ENCODE measurements at regions not wholly inside any gene's neighbourhood (a gene's known extent, or its start where the extent isn't known, plus 50 kb on each side); places are given as distances from the start of the nearest gene placed in this dataset.

DNA sequence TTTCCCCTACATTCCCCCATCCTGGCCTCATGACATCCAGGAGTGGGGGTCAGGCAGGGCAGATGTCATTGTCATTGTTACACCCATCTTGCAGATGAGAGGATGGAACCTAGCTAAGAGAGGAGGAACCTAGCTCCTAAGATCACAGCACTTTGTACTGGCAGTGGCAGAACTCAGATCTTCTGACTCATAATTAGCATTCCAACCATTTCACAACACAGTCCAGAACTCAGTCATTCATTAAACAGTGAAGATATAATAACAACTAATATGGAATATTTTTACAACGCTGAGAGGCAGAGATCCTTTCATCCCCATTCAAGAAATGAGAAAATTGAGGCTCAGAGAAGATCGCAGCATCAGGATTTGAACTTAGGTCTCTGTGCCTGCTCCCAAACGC, 127.8 kb downstream of the CHST1 start:
- no peak for TF ChIP-seq POLR2AphosphoS5 (IDR thresholded peaks at IDR 0.05)
- TF ChIP-seq, protein P1, sequence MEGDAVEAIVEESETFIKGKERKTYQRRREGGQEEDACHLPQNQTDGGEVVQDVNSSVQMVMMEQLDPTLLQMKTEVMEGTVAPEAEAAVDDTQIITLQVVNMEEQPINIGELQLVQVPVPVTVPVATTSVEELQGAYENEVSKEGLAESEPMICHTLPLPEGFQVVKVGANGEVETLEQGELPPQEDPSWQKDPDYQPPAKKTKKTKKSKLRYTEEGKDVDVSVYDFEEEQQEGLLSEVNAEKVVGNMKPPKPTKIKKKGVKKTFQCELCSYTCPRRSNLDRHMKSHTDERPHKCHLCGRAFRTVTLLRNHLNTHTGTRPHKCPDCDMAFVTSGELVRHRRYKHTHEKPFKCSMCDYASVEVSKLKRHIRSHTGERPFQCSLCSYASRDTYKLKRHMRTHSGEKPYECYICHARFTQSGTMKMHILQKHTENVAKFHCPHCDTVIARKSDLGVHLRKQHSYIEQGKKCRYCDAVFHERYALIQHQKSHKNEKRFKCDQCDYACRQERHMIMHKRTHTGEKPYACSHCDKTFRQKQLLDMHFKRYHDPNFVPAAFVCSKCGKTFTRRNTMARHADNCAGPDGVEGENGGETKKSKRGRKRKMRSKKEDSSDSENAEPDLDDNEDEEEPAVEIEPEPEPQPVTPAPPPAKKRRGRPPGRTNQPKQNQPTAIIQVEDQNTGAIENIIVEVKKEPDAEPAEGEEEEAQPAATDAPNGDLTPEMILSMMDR (IDR thresholded peaks at IDR 0.05): no peak
- TF ChIP-seq EP300 (IDR thresholded peaks at IDR 0.05): no peak
- no peak for TF ChIP-seq POLR2A (IDR thresholded peaks at IDR 0.05)
- H3K27ac ChIP-seq: no peak overlapping the region
- H3K27me3 ChIP-seq: peaks cover 0 to 58% (median 0%) of the 10 kb centered on the region in 3 donors
- DNase-seq: no peak
- H3K9me3 ChIP-seq: no peaks in the 10 kb centered on the region
- no peak overlapping the region for H3K4me3 ChIP-seq
- H3K4me1 ChIP-seq: no peaks in the 10 kb centered on the region
- 55 to 76% (median 61%) methylated on average over 3 of the region's 3 CpGs for WGBS, 5 donors
- H3K36me3 ChIP-seq: no peaks in the 10 kb centered on the region
- intact Hi-C loops (cut with DNase I; ENCODE audit: low total_unique reads): no loop called here

DNA sequence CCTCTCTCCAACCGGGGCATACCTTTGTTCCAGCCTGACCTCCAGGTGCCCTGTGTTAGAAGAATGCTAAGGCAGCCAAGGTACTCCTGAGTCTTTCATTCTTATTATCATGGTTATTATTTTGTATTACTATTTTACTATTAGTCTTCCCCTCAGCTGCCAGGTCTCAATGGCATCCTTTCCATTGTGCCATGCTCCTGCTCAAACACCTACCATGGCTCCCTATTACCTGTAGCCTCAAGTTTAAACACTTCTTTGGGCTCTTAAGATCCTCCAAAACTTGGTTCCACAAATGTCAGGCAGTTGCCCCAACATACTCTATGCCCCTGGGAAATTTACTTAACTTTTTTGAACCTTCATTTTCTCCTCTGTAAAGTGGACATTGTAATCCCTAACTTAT, 130.4 kb downstream of the CHST1 start:
- no peak for TF ChIP-seq POLR2AphosphoS5 (IDR thresholded peaks at IDR 0.05)
- TF ChIP-seq, protein P1 (IDR thresholded peaks at IDR 0.05): no peak
- no peak for TF ChIP-seq POLR2A (IDR thresholded peaks at IDR 0.05)
- TF ChIP-seq EP300 (IDR thresholded peaks at IDR 0.05): no peak
- no peaks in the 10 kb centered on the region for H3K9me3 ChIP-seq
- no peak for DNase-seq
- H3K4me3 ChIP-seq: no peak overlapping the region
- H3K27ac ChIP-seq: no peak overlapping the region
- no peaks in the 10 kb centered on the region for H3K36me3 ChIP-seq
- intact Hi-C loops (cut with DNase I; ENCODE audit: low total_unique reads): no loop called here
- peaks cover 0 to 65% (median 3%) of the 10 kb centered on the region in 3 donors for H3K27me3 ChIP-seq
- H3K4me1 ChIP-seq: no peaks in the 10 kb centered on the region
- 45 to 53% (median 48%) methylated on average over 1 of the region's 1 CpG for WGBS, 5 donors

DNA sequence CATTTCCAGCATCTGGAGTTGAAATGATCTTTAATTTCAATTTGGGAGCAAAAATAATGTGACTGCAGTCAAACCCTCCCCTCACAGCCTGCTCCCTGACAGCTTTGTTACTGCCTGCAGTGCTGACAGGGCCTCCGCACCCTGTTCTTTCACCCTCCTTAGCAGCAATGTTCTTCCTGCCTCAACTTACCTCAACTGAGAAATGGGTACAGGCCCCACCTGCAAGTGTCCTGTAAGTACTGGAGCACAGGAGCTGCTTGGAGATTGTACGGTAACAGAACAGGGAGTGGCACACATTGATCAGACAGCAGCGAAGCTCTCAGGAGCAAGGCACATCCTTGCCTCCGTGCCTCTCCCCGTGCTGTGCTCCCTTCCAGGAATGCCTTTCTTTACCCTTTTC, 131.3 kb downstream of the CHST1 start:
- Histone ChIP-seq H3K27me3 (peaks cover 0 to 66% (median 3%) of the 10 kb centered on the region in 3 donors), H3K27ac (no peak overlapping the region), H3K4me3 (no peak overlapping the region), H3K4me1 (no peaks in the 10 kb centered on the region), H3K36me3 (no peaks in the 10 kb centered on the region), H3K9me3 (no peaks in the 10 kb centered on the region)
- DNase-seq: no peak
- TF ChIP-seq, protein P1 (IDR thresholded peaks at IDR 0.05): no peak
- no peak for TF ChIP-seq POLR2A (IDR thresholded peaks at IDR 0.05)
- no peak for TF ChIP-seq POLR2AphosphoS5 (IDR thresholded peaks at IDR 0.05)
- intact Hi-C loops (cut with DNase I; ENCODE audit: low total_unique reads): no loop called here
- 84 to 92% (median 89%) methylated on average over 5 of the region's 5 CpGs for WGBS, 5 donors

DNA sequence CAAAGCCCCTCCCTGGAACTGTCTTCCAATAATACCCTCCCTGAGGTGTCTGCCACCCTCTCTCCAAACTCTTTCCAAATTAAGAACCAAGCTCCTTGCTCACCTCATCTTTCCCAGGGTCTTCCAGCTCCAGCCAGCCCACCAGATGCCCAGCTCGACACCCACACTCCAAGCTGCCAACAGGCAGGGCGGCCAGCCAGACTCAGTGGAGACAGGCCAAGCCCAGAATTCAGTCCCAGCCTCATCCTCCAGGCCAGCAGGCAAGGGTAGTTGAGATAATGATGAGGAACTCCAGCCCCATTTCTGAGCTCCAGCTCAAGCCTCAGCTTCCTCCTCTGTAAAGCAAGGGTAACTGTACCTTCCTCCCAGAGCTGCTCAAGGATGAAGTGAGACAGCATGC, 132.9 kb downstream of the CHST1 start:
- TF ChIP-seq EP300 (IDR thresholded peaks at IDR 0.05): no peak
- TF ChIP-seq POLR2A (IDR thresholded peaks at IDR 0.05): no peak
- no peak for TF ChIP-seq POLR2AphosphoS5 (IDR thresholded peaks at IDR 0.05)
- TF ChIP-seq, protein P1 (IDR thresholded peaks at IDR 0.05): no peak
- no peak for DNase-seq
- Histone ChIP-seq H3K27ac (no peak overlapping the region), H3K9me3 (no peaks in the 10 kb centered on the region), H3K27me3 (peaks cover 0 to 58% (median 3%) of the 10 kb centered on the region in 3 donors), H3K4me3 (no peak overlapping the region), H3K36me3 (no peaks in the 10 kb centered on the region), H3K4me1 (no peaks in the 10 kb centered on the region)
- 60 to 83% (median 71%) methylated on average over 2 of the region's 2 CpGs for whole genome bisulfite sequencing, 5 donors
- intact Hi-C loops (cut with DNase I; ENCODE audit: low total_unique reads): no loop called here

Data from stomach (tissue), 8 donors.